C4-2B (cell line): ENCODE measurements at regions not wholly inside any gene's neighbourhood (a gene's known extent, or its start where the extent isn't known, plus 50 kb on each side); places are given as distances from the start of the nearest gene placed in this dataset.
A peak's percentile ranks its signal among the peaks of the same experiment; 100 is the strongest.
"Not testable (repeated sequence)": the region's sequence is repeated elsewhere in the genome, so short reads cannot be mapped to it uniquely, and the experiment has no call there.

Experiments
- H3K27ac ChIP-seq: fragments of 450-650 bp; 2 replicates; pipeline ENCODE4 v1.5.1; 2017
- ZFX ChIP-seq: fragments of 450-650 bp; IDR thresholded peaks from 2 replicates; pipeline ENCODE4 v1.6.1; 2017
- TF ChIP-seq, protein P1 (sequence below): fragments of 450-650 bp; conservative IDR thresholded peaks from 2 replicates; pipeline ENCODE4 v1.5.1; 2017; ENCODE audit warnings: mild to moderate bottlenecking

DNA sequence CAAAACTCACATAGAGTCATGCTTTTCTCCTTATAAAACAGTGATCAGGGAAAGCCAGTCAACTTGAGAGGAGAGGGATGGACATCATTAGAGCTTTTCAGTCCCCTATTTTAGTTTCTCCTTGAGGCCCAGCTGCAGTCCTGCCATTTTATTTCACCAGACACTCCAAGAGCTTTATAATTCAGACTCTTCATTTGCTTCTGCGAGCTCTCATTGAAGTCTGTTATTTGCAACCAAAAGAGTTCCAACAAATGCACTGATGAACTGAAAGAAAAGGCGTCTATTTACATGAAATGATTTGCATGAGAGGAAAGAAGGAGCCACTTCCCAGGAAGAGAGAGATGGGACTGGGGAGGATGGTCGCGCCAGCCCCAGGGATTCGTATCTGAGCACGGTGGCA, 86.8 kb downstream of the NDUFA12 start:
- H3K27ac ChIP-seq: no peak overlapping the region
- no peak for TF ChIP-seq ZFX
- TF ChIP-seq, protein P1, sequence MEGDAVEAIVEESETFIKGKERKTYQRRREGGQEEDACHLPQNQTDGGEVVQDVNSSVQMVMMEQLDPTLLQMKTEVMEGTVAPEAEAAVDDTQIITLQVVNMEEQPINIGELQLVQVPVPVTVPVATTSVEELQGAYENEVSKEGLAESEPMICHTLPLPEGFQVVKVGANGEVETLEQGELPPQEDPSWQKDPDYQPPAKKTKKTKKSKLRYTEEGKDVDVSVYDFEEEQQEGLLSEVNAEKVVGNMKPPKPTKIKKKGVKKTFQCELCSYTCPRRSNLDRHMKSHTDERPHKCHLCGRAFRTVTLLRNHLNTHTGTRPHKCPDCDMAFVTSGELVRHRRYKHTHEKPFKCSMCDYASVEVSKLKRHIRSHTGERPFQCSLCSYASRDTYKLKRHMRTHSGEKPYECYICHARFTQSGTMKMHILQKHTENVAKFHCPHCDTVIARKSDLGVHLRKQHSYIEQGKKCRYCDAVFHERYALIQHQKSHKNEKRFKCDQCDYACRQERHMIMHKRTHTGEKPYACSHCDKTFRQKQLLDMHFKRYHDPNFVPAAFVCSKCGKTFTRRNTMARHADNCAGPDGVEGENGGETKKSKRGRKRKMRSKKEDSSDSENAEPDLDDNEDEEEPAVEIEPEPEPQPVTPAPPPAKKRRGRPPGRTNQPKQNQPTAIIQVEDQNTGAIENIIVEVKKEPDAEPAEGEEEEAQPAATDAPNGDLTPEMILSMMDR: no peak

DNA sequence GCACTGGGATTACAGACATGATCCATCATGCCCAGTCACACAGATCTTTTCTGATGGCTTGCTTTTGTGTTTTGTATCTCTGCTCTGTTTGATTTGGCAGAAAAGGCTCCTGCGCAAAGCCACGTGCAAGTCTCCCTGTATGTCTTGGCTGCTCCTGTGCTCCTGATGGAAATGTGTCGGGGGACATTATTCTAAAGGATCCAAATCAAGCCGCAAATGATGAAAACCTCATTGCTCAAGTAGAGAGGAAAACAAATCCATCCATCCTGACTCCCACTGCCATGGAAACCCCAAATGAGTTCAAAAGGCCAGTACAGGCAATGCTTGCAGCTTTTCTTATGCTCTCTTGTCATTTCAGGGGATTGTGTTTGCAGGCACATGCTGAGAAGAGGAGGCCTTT, 93.8 kb downstream of the NDUFA12 start:
- TF ChIP-seq ZFX: no peak
- TF ChIP-seq, protein P1: no peak
- H3K27ac ChIP-seq: no peak overlapping the region

DNA sequence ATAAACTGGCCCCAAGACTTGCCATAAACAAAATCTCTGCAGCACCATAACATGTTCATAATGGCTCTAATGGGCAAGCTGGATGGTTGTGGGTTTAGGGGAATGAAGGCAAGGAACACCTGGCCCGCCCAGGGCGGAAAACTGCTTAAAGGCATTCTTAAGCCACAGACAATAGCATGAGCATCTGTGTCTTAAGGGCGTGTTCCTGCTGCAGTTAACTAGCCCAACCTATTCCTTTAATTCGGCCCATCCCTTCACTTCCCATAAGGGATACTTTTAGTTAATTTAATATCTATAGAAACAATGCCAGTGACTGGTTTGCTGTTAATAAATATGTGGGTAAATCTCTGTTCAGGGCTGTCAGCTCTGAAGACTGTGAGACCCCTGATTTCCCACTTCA, 97.7 kb downstream of the NDUFA12 start:
- H3K27ac ChIP-seq: not testable (repeated sequence)

DNA sequence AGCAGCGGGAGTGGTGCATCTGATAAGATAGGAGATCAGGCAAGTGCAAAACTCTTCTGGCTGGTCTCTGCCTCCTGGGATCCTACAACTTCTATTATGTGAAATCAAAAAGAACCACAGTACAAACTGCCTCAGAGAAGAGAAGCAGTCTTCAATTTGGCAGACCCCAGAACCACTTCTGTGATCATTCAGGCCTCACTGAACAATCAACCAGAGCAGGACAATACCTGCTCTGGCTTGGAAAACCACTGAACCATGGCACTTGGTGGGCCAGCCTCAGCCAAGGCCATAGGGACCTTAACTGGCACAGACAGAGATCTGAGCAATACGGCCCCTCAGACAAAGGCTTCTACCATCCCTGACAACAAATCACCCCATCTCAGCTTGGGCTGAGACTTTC, 103.0 kb downstream of the NDUFA12 start:
- no peak overlapping the region for H3K27ac ChIP-seq
- TF ChIP-seq ZFX: no peak
- TF ChIP-seq, protein P1: no peak

DNA sequence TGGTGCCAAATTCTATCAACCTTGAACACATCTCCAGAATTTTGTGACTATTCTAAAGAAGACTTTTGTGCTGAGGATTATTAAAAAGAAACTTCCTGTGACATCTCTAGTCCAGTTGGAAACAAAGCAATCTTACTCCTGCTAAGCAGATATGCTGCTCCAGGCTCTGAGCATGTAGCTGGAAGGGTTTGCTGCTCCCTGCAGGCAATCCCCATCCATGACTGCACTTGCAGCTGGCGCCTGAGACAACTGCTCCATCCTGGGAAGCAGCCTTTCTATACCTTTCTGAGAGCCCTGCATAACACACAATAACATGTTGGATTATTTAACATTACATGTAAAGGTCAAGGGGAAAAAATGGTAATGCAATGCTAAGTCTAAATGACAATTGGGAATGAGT, 105.1 kb downstream of the NDUFA12 start:
- H3K27ac ChIP-seq: no peak overlapping the region
- no peak for TF ChIP-seq ZFX
- TF ChIP-seq, protein P1: peak; percentile 12; the same call in 1 of the 2 replicates

DNA sequence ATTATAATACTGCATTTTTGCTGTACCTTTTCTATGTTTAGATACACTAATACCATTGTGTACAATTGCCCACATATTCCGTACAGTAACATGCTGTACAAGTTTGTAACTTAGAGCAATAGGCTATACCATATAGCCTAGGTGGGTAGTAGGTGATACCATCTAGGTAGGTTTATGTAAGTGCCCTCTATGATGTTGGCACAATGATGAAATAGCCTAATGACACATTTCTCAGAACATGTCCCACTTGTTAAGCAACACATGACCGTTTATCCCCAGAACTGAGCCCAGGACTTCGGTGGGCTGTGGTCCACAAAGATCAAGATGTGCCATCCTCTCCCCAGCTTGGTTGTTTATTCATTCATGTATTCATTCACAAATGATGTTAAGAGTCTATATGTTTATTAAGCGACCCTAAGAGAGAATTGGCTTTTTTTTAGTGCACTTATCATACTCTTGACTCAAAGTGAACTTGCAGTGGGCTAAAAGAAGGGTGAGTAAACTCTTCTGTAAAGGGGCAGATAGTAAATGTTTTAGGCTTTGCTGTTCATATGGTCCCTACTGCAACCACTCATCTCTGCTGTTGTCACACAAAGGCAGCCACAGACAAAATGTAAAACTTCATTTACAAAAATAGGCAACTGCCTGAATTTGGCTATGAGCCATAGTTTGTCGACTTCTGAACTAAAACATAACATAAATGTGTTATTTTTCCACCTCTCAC, 110.8 kb downstream of the NDUFA12 start:
- no peak for TF ChIP-seq ZFX
- TF ChIP-seq, protein P1: no peak
- no peak overlapping the region for H3K27ac ChIP-seq

DNA sequence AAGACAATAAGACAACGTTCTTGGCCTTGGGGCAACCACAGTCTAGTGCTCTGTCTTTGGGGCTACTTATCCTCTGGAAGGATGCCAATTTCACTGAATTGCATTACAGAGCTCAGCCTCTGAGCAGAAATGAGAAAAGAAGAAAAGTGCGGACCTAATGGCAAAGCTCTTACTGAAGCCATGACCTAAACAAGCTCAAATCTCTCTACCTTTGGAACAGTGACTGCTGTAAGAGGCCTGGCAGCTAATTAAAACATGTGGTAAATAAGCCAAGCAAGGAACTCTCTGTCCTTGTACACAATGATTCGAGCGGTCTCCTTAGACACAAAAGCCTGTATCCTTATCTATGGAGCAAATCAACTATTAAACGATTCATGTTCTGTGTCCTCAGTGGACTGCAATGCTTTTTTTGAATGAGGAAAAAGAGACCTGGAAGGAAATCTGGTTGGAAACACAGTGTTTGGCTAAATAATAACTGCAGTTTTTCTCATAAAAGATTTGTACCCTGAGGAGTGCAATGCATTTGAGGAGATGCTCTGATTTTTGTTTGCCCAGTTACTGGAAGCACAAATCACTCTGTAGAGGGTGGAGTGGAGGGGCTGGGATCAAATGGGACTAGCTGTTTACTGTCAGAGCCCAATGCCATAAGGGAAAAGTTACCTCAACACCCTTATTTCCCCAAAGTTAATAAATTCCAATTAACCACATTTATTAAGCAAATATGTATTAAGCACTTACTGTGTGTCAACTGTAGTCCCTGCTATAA, 113.9 kb downstream of the NDUFA12 start:
- H3K27ac ChIP-seq: peak overlapping the region; percentile 76
- TF ChIP-seq, protein P1: no peak
- TF ChIP-seq ZFX: no peak

DNA sequence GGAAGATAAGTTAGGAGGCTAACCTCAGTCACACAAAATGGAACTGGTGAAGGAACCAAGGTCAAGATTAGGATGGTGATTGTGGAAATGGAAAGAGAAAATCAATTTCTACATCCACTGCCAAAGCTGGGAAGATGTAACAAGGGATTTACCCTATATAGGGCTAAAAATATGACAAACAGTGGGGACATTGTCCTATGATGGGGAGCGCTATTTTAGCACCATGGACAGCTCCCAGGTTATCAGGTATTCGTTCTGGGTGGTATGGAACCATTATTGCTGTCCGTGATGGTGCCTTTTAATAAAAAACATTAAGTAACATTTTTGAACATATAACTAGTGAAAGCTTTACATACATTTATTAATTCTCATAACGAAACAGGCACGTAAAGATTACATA, 124.0 kb downstream of the NDUFA12 start:
- TF ChIP-seq ZFX: no peak
- TF ChIP-seq, protein P1: no peak
- H3K27ac ChIP-seq: no peak overlapping the region
